ENCODE measurements at regions not wholly inside any gene's neighbourhood (a gene's known extent, or its start where the extent isn't known, plus 50 kb on each side); places are given as distances from the start of the nearest gene placed in this dataset.

GRCh38 chr11:128095466-128095981, 491.8 kb downstream of the ETS1 start:
- H3K27me3 ChIP-seq, result no peaks in the 10 kb centered on the region
- H3K36me3 ChIP-seq, result no peaks in the 10 kb centered on the region
- no peak overlapping the region for H3K27ac ChIP-seq
- H3K4me1 ChIP-seq, result no peaks in the 10 kb centered on the region
- no peak overlapping the region for H3K4me3 ChIP-seq
- DNase-seq (ENCODE audit: low spot score), result no peak
- H3K9me3 ChIP-seq, result peaks cover 0 to 2% of the 10 kb centered on the region in 2 donors
- TF ChIP-seq CTCF (IDR thresholded peaks at IDR 0.05), result no peak

- H3K27ac ChIP-seq, result no peak overlapping the region
- no peak overlapping the region for H3K4me3 ChIP-seq
- no peaks in the 10 kb centered on the region for H3K4me1 ChIP-seq
- DNase-seq (ENCODE audit: low spot score), result no peak
- H3K27me3 ChIP-seq, result no peaks in the 10 kb centered on the region
- no peaks in the 10 kb centered on the region for H3K36me3 ChIP-seq
- no peak for TF ChIP-seq CTCF (IDR thresholded peaks at IDR 0.05)
- peaks cover 0 to 13% of the 10 kb centered on the region in 2 donors for H3K9me3 ChIP-seq
Measured at GRCh38 chr11:128093689-128094088, 493.7 kb downstream of the ETS1 start.

GRCh38 chr11:128089962-128090361, 497.4 kb downstream of the ETS1 start:
- H3K4me3 ChIP-seq, result no peak overlapping the region
- no peaks in the 10 kb centered on the region for H3K36me3 ChIP-seq
- H3K4me1 ChIP-seq, result no peaks in the 10 kb centered on the region
- no peak for DNase-seq (ENCODE audit: low spot score)
- no peak overlapping the region for H3K27ac ChIP-seq
- no peak for TF ChIP-seq CTCF (IDR thresholded peaks at IDR 0.05)
- no peaks in the 10 kb centered on the region for H3K27me3 ChIP-seq
- H3K9me3 ChIP-seq, result peaks cover 0 to 13% of the 10 kb centered on the region in 2 donors

- DNase-seq (ENCODE audit: low spot score), result no peak
- TF ChIP-seq CTCF (IDR thresholded peaks at IDR 0.05), result no peak
- Histone ChIP-seq H3K27me3 (no peaks in the 10 kb centered on the region), H3K4me3 (no peak overlapping the region), H3K4me1 (no peaks in the 10 kb centered on the region), H3K36me3 (no peaks in the 10 kb centered on the region), H3K27ac (no peak overlapping the region), H3K9me3 (peaks cover 0 to 13% of the 10 kb centered on the region in 2 donors)
Measured at GRCh38 chr11:128086794-128087193, 500.6 kb downstream of the ETS1 start.

- Histone ChIP-seq H3K27me3 (no peaks in the 10 kb centered on the region), H3K27ac (no peak overlapping the region), H3K9me3 (peaks cover 0 to 8% of the 10 kb centered on the region in 2 donors), H3K4me1 (no peaks in the 10 kb centered on the region), H3K36me3 (no peaks in the 10 kb centered on the region), H3K4me3 (no peak overlapping the region)
- DNase-seq (ENCODE audit: low spot score), result no peak
- TF ChIP-seq CTCF (IDR thresholded peaks at IDR 0.05), result no peak
Measured at GRCh38 chr11:128085276-128085675, 502.1 kb downstream of the ETS1 start.

GRCh38 chr11:128082574-128082973, 504.8 kb downstream of the ETS1 start:
- no peak for DNase-seq (ENCODE audit: low spot score)
- Histone ChIP-seq H3K9me3 (no peaks in the 10 kb centered on the region), H3K27me3 (no peaks in the 10 kb centered on the region), H3K27ac (no peak overlapping the region), H3K4me3 (no peak overlapping the region), H3K4me1 (no peaks in the 10 kb centered on the region), H3K36me3 (no peaks in the 10 kb centered on the region)
- TF ChIP-seq CTCF (IDR thresholded peaks at IDR 0.05), result no peak

All from right atrium auricular region (tissue), 2 donors.